GM18519 (cell line): ENCODE measurements at regions not wholly inside any gene's neighbourhood (a gene's known extent, or its start where the extent isn't known, plus 50 kb on each side); places are given as distances from the start of the nearest gene placed in this dataset.

Experiments used
- ATAC-seq: cut with Tn5 transposase; IDR thresholded peaks from one replicate; pipeline ENCODE4 v1.9.1; 2021; ENCODE audit warnings: mild to moderate bottlenecking, moderate library complexity; ENCODE audit not compliant: unreplicated experiment, low FRiP score

DNA sequence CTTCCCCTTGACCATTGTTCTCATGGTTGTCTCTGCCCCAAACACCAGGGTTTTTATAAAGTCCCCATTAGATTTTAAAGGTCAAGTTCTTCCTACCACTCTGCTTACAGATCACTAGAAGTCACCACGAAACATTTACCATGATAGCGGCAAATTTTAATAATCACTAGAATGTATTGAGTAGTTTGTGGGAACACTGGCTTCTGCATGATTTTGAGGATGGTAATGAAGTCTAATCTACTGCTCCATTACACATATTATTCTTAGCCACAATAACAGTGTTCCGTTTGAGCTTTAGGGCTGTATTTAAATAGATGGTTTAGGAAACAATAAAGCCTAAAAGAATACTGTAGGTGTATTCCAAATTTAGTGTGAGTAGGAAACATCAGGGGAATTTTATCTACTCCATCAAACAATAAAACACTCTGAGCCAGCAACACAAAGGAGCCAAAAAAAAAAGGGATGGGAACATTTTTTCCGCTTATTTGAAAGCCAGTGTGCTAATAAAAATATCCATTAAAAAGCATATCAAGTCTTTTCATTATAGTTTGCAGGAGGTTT lies 49.7 kb downstream of the KLF12 start:
- no peak for ATAC-seq

DNA sequence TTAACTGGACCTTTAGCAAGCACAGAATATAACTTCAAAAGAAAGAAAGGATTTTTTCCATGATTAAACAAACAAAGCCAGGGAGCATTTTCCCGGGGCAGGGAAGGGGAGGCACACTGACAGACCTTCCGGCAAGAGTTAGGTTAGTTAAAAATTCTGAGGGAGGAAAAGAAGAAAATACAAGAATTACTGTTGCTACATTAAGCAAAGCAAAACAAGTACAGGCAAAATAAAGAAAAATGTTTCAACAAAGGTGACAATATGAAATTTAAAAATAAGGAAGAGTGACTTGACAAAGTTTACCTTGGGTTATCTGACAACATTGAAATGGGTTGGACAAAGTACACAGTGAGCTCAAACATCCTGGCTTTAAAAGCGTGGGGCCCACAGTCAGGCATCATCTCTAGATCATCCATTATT lies 51.5 kb downstream of the KLF12 start:
- ATAC-seq = no peak

- ATAC-seq = no peak
Observed at GRCh38 chr13:74080762-74081161, 53.4 kb downstream of the KLF12 start.

DNA sequence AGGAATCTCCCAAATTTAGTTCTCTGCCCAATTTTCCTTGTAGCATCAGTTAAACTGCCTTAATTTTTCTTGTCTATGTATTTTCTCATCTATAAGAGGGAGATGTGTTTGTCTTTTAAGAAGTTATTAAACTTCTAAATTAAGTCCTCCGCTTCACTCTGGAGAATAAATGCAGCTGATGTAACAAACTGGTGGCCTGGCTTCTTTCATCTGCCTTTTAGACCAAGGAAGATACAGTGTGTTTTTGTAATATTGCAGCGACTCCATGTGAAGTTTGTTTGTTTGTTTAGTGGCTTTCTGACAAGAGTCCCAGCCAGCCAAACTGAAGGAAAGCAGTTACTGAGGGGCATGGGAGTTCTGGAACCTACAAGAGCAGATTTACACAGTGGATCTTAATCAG lies 56.4 kb downstream of the KLF12 start:
- ATAC-seq = no peak

- no peak for ATAC-seq
Observed at GRCh38 chr13:74077375-74077774, 56.8 kb downstream of the KLF12 start.

- ATAC-seq = no peak
Observed at GRCh38 chr13:74074723-74075122, 59.5 kb downstream of the KLF12 start.

DNA sequence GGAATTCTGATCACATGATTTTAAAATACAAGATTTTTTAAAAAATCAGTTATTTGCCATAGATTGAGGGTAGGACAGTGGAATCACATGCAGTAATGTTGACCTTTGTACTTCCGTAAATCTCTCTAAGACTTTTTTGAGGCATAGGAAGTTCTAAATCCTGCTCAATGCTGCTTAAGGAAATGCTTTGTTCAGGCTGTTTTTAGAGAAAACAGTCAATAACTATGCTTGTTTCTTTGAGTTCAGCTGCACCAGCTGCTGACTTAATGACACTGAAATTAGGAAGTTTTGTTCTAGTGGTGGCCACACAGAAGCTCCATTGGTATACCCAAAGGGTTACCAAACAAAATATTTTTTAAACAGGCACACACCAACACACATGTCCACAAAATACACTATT lies 60.9 kb downstream of the KLF12 start:
- no peak for ATAC-seq

DNA sequence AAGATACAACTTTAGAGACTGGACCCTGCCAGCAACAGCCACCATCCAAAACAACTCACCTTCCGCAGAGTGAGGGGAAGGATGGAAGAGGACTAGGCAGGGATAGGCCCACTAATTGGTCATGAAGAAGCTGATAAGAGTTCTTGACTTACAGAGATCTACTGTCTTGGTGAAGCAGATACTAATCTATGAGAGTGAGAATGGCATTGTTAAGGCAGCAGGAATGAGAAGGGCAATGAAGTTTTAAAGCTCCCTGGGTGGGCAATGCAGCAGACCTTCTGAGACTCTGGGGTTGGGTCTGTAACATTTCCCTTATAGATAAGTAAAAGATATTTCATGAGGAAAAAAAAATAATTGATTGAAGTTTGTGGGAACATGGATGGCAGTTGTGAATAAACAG lies 63.7 kb downstream of the KLF12 start:
- ATAC-seq = no peak

DNA sequence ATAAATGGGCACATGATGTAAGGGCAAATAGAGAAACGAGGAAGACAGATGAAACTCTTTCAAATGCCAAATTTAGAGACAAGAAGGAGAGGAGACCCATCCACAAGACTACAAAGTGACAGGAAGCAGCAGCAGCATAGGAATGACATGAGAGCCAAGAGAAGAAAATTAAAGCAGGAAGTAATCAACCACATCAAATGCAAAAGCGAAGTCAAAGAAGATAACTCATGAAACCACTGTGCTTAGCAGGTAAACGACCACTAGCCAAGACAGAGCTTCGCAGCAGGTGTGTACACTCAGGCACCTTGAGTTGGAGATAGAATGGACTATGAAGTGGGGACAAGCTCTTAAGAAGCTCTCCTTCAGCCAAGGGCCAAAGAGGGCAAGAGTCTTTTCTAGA lies 64.1 kb downstream of the KLF12 start:
- ATAC-seq = peak; percentile 38

GRCh38 chr13:74068471-74068870 lies 65.7 kb downstream of the KLF12 start:
- ATAC-seq = no peak

GRCh38 chr13:74067818-74068217 lies 66.4 kb downstream of the KLF12 start:
- no peak for ATAC-seq

GRCh38 chr13:74066937-74067336 lies 67.3 kb downstream of the KLF12 start:
- no peak for ATAC-seq

DNA sequence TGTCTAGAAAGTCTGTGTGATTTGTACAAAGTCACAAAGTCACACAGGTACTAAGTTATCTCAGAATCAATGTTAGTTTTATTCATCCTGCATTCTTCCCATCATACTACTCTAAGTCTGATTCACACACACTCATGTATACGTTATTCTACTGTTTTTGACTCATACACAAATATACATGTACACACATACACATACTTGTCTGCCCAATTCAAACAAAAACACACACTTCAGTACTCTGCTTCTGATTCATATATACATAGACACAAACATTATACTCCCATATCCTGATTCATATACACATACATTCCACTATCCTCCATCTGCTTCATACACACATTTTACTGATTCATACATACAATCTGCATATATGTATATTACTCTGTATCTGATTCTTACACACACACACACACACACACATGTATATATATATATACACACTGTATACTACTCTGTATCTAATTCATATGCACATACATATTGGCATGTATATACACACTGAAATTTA lies 69.3 kb downstream of the KLF12 start:
- ATAC-seq = no peak

DNA sequence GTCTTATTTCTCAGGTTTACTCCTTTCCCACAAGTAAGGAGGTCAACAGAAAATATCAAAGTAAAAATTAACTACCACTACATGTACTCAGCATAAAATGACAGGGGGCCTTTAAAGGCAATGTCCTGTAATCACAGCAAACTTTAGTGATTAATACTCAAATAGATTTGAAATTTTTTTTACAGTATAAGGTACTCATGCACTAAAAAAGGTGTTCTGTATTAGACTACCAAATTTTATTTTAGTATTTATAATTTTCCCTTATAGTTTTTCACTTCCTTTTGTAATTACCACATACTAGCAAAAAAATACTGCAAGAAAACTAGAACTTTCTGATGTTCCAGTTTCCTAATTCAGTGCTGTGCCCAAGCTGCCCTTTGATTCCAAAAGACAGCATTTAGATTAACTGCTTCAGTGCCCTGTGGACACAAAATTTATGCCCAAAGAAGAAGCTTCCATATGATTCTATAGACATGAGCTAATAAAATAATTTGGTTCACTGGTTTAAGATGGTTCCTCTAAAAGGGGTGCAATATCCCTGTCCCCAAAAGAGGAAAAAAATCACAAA lies 70.6 kb downstream of the KLF12 start:
- no peak for ATAC-seq

- ATAC-seq = peak; percentile 73
Observed at GRCh38 chr13:74062933-74063332, 71.3 kb downstream of the KLF12 start.

DNA sequence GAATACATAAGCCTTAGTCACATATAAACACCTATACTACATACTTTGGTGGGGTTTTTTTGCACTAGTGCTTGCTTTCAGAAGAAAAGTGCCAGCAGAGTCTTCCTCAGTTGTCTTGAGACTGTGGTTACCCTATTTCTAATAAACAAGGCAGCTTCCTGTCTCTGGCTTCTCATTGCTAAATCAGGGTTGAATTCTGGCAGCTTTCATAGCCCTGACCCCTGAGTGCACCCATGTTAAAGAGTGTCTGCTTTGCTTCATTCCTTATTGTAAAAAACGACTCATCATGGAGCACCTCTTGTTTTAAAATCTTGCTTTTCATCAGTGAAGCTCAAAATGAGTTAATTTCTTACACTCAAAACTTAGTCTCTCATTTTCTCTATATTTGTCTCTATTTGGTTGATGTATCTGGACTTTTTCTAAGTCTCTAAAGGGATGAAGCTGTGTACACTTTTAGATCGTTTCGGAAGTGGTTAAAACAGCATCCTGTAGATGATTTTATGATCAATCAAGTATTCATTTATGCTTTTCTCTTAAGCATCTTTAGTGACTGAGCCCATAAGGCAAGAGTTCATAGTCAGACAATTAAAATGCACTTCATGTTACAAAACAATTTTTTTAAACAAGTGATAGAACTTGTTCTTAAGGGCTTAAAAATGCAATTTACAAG lies 72.1 kb downstream of the KLF12 start:
- peak; percentile 65 for ATAC-seq

- no peak for ATAC-seq
Observed at GRCh38 chr13:74056801-74057542, 77.2 kb downstream of the KLF12 start.

- ATAC-seq = no peak
Observed at GRCh38 chr13:74052402-74052928, 81.7 kb downstream of the KLF12 start.

DNA sequence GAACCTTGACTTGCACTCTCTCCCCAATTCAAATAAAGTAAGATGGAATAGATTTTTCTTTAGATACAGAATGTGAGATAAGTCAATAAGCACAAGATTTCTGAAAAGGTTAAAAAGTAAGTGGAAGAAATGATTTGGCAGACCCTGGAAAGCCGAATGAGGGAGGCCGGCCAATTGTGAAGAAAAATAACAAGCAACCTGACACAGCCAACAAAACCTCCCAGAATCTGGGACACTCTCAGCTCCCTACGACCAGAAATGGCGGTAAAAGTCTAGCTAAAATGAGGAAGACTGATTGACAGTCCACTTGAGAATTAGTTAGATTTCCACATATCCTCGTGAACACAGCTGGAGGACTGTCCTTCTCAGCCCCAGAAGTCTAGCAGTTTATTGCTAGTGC lies 85.4 kb downstream of the KLF12 start:
- no peak for ATAC-seq

DNA sequence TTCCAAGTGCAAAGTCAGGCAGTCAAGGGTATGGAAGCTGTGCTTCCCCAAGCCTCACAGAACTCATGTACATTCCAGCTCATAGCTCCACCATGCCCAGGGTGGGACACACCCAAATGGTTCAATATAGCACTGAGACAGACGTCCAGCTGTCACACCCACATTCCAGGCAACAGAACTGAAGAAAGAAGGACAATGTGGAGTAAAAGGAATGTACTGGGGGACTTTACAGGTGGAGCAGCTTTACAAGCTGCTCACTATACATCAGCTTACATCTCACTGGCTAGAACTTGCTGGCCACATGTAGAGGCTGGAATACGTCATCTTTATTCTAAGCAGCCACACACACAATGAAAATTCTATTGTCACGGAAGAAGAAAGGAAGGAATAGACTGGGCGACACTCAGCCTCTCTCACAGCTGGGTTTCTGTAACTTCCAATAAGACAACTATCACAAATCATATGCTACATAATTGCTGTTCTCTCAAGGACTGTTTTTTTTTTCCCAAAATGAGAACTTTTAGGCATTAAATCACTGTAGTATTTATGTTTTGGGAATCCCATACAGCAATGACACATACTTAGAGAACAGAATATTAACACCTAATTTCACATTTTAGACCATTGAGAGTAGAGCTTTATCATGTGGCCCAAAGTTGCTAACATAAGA lies 86.1 kb downstream of the KLF12 start:
- ATAC-seq = no peak

- ATAC-seq = no peak
Observed at GRCh38 chr13:74046431-74046830, 87.8 kb downstream of the KLF12 start.
